GM13976 (cell line): ENCODE measurements at regions not wholly inside any gene's neighbourhood (a gene's known extent, or its start where the extent isn't known, plus 50 kb on each side); places are given as distances from the start of the nearest gene placed in this dataset.

Experiments
- DNase-seq: peaks from one replicate; pipeline ENCODE4 v3.0.0; 2012; ENCODE audit warnings: low spot score
- in situ Hi-C: fragments of 300-500 bp; cut with MboI; formaldehyde crosslinking; loops from one replicate; pipeline ENCODE4 v1.12.0; 2022; ENCODE audit warnings: low sequenced_read_pairs, mixed read lengths, inconsistent platforms; ENCODE audit not compliant: unreplicated experiment
- TF ChIP-seq, protein P1 (sequence below): IDR thresholded peaks from 2 replicates; pipeline ENCODE4 v1.5.1; 2012; ENCODE audit warnings: borderline replicate concordance, mild to moderate bottlenecking; ENCODE audit not compliant: insufficient read depth; ENCODE audit errors: extremely low read depth, missing control alignments, control extremely low read depth

DNA sequence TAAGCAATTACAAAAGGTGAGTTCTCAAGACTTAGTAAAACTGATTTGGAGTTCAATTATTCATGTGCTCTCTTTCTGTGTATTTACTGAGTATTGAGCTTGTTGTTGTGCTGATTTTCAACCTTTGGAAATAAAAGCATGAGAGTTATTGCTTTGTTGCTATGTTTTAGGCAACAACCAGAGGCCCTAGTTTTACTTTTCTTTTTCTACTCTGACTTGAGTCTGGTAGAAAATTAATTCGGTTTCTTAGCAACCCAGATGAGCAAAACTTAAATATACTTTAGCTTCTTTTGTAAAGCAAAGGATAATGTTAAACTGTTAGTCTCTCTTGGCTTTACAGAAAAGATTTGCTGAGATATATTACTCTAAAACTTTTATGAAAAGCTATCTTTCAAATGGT is 66.4 kb upstream of the SCIN start:
- TF ChIP-seq, protein P1, sequence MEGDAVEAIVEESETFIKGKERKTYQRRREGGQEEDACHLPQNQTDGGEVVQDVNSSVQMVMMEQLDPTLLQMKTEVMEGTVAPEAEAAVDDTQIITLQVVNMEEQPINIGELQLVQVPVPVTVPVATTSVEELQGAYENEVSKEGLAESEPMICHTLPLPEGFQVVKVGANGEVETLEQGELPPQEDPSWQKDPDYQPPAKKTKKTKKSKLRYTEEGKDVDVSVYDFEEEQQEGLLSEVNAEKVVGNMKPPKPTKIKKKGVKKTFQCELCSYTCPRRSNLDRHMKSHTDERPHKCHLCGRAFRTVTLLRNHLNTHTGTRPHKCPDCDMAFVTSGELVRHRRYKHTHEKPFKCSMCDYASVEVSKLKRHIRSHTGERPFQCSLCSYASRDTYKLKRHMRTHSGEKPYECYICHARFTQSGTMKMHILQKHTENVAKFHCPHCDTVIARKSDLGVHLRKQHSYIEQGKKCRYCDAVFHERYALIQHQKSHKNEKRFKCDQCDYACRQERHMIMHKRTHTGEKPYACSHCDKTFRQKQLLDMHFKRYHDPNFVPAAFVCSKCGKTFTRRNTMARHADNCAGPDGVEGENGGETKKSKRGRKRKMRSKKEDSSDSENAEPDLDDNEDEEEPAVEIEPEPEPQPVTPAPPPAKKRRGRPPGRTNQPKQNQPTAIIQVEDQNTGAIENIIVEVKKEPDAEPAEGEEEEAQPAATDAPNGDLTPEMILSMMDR = no peak
- no peak for DNase-seq
- in situ Hi-C loops = no loop called here

DNA sequence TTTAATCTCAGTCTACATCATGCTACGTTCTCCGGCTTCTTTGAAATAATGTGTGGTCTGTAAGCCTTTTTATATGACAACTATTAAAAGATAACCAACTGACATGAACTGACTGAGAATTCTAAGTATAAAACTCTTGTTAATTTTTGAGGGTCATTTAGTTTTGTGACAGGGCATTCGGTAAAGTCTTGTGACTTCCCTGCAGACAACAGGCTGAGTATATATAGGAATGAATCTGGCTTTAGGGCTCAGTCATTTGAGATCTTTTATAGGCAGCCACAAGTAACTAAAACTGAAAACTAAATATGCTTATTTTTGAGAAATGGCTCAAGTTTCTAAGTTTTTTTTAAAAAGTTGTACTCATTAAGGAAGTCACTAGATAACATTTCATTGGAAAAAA is 62.5 kb upstream of the SCIN start:
- TF ChIP-seq, protein P1 = no peak
- DNase-seq = no peak
- in situ Hi-C loops = no loop called here

DNA sequence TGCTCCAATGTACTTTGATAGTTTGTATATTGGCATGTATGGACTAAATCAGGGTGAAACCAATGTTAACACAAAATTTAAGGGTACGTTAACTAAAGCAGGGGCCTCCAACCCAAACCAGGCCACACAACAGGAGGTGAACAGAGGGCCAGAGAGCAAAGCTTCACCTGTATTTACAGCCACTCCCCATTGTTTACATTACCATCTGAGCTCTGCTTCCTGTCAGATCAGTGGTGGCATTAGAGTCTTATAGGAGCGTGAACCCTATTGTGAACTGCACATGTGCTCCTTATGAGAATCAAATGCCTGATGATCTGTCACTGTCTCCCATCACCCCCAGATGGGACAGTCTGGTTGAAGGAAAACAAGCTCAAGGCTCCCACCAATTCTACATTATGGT is 62.0 kb upstream of the SCIN start:
- TF ChIP-seq, protein P1 = no peak
- in situ Hi-C loops = no loop called here
- DNase-seq = no peak

DNA sequence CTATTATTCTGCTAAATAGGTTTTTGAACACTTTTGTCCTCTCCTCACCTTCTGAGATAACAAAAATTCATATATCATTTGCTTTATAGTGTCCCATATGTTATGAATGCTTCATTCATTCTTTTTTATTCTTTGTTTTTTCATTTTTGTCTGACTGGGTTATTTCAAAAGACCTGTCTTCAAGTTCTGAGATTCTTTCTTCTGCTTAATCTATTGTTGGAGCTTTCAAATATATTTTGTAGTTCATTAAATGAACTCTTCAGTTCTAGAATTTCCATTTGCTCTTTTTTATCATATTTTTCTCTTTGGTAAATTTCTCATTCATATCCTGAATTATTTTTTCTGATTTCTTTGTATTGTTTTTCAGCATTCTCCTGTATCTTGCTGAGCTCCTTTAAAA is 53.1 kb upstream of the SCIN start:
- DNase-seq = no peak
- in situ Hi-C loops = no loop called here
- TF ChIP-seq, protein P1 = no peak

DNA sequence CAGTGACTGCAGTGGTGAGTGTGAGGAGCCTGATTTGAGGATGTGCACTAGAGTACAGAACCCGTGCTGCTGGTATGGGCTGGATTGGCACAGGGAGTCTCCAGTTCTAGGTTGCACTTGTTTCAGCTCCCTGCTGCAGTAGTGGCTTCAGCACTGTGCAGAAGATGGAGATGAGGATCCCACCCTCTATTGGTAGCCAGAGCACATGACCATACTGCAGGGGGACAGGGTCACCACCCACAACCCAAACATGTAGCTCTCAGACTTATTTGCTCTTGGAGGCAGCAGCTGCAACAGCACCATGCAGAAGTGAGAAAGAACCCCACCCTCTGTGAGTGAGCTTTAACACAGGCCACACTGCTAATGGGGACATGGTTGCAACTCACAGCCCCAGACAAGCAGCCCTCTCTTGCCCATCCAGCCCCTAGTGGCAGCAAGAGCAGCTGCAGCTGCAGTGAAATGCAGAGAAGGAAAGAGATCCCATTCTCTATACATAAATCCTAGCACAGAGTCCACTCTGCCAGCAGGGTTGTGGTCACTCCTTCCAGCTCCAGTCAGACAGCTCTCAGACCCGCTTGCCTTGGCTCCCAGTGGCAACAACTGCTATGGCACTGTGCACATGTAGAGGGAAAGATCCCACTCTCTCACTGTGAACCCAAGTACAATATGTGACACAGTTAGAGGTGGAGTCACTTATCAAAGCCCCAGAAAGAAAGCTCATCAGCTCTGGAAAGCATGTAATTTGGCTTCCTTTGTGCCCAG is 51.4 kb upstream of the SCIN start:
- DNase-seq = no peak
- TF ChIP-seq, protein P1 = peak; percentile 18
- in situ Hi-C loops = no loop called here

DNA sequence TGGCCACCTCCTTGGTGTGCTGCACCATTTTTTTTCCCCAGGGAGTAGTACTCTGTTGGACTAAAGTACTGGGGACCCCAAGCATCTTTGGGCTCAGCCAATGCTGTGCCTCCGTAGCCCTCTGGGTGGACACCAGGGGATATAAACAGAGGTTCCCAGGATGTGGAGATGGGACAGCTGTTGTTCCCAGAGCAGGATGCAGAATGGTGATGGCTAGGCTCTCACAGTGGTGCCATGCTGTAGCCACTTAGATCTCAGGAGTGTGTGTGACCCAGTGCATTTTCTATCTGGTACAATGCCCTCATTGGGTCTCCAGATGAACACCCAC is 50.9 kb upstream of the SCIN start:
- DNase-seq = no peak
- in situ Hi-C loops = no loop called here
- TF ChIP-seq, protein P1 = no peak
